Stimulated activated CD8-positive, alpha-beta memory T cell treated with anti-CD3 and anti-CD28 coated beads, Interleukin-15, amount 100 ng/mL, for 1 hour (primary cell): ENCODE measurements at regions not wholly inside any gene's neighbourhood (a gene's known extent, or its start where the extent isn't known, plus 50 kb on each side); places are given as distances from the start of the nearest gene placed in this dataset.

Experiments
- DNase-seq: peaks from one replicate; pipeline ENCODE4 v3.0.0-alpha.2; 2020; ENCODE audit warnings: low read depth

GRCh38 chr10:78481842-78482241 is 448.2 kb downstream of the RPS24 start:
- DNase-seq = no peak

- DNase-seq = no peak
Observed at GRCh38 chr10:78483641-78484040, 450.0 kb downstream of the RPS24 start.

GRCh38 chr10:78489034-78489433 is 455.4 kb downstream of the RPS24 start:
- no peak for DNase-seq

GRCh38 chr10:78491812-78492211 is 458.1 kb downstream of the RPS24 start:
- DNase-seq = no peak

- no peak for DNase-seq
Observed at GRCh38 chr10:78492424-78492823, 458.8 kb downstream of the RPS24 start.

- DNase-seq = no peak
Observed at GRCh38 chr10:78494179-78494578, 460.5 kb downstream of the RPS24 start.

GRCh38 chr10:78502210-78502936 is 468.7 kb downstream of the RPS24 start:
- no peak for DNase-seq

- no peak for DNase-seq
Observed at GRCh38 chr10:78504181-78504580, 470.5 kb downstream of the RPS24 start.

GRCh38 chr10:78505657-78506056 is 472.0 kb downstream of the RPS24 start:
- no peak for DNase-seq

- DNase-seq = no peak
Observed at GRCh38 chr10:78506614-78507013, 473.0 kb downstream of the RPS24 start.

GRCh38 chr10:78507510-78508160 is 474.0 kb downstream of the RPS24 start:
- DNase-seq = no peak

- no peak for DNase-seq
Observed at GRCh38 chr10:78508955-78509748, 475.5 kb downstream of the RPS24 start.

GRCh38 chr10:78510566-78511323 is 477.1 kb downstream of the RPS24 start:
- no peak for DNase-seq

GRCh38 chr10:78511324-78512204 is 477.9 kb downstream of the RPS24 start:
- no peak for DNase-seq

- no peak for DNase-seq
Observed at GRCh38 chr10:78512205-78512550, 478.5 kb downstream of the RPS24 start.

- no peak for DNase-seq
Observed at GRCh38 chr10:78513330-78513729, 479.7 kb downstream of the RPS24 start.

- no peak for DNase-seq
Observed at GRCh38 chr10:78513986-78514385, 480.3 kb downstream of the RPS24 start.

GRCh38 chr10:78514459-78514858 is 480.8 kb downstream of the RPS24 start:
- DNase-seq = no peak

GRCh38 chr10:78515038-78515872 is 481.6 kb downstream of the RPS24 start:
- DNase-seq = no peak

- DNase-seq = no peak
Observed at GRCh38 chr10:78515873-78516153, 482.1 kb downstream of the RPS24 start.

GRCh38 chr10:78516236-78516635 is 482.6 kb downstream of the RPS24 start:
- no peak for DNase-seq
